ENCODE measurements at regions not wholly inside any gene's neighbourhood (a gene's known extent, or its start where the extent isn't known, plus 50 kb on each side); places are given as distances from the start of the nearest gene placed in this dataset.
"Not testable (repeated sequence)": the region's sequence is repeated elsewhere in the genome, so short reads cannot be mapped to it uniquely, and the experiment has no call there.

DNA sequence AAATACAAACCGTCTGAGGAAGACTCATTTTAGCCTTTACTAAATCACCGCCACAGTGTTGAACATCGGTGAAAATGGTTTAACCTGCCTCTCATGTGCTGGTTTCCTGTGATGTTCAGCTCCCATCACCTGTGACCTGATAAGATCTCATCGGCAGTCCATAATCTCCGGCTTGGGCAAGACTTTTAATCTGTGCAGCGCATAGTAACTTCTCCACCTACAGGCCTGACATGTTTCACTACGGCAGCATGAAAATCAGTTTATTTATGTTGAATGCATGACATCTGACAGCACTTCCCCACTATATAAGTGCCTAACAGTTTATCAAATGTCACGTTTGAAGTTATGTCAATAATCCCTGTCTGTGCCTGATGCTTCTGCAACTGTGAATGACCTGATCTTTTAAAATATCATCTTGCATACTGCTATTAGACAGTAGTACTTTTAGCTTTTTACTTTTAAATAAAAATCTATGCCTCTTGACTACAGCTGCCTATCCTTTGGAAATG lies 1919.8 kb upstream of the AGA start:
- DNase-seq, result no peak

DNA sequence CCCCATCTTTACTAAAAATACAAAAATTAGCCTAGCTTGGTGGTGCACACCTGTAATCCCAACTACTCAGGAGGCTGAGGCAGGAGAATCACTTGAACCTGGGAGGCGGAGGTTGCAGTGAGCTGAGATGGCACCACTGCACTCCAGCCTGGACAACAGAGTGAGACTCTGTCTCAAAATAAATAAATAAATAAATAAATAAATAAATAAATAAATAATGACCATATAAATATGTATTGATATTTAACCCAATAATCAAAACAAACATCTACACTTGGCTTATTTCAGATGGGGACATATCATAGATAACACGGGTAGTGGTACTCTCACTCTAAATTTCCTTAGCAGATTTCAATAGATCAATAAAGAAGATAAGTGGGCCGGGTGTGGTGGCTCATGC lies 1923.7 kb upstream of the AGA start:
- not testable (repeated sequence) for DNase-seq

DNA sequence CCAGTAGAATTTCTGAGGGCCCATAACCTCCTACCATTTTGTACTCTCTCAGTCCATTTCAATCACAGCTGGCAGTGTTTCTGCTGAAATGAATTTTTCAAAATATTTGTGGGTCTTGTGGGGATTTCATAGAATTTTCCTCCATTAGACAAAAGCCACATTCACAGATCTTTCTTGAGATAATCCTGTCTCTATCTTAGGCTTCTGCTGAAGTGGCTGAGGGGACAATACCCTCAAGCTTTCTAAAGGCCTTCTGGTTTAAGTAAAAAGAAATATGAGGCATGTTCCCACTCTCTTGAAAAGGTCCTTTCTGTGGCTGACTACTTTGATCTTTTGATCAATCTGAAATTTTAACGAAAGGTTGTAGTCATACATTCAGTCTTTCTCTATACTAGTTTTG lies 1930.0 kb upstream of the AGA start:
- DNase-seq, result peak; percentile 3

DNA sequence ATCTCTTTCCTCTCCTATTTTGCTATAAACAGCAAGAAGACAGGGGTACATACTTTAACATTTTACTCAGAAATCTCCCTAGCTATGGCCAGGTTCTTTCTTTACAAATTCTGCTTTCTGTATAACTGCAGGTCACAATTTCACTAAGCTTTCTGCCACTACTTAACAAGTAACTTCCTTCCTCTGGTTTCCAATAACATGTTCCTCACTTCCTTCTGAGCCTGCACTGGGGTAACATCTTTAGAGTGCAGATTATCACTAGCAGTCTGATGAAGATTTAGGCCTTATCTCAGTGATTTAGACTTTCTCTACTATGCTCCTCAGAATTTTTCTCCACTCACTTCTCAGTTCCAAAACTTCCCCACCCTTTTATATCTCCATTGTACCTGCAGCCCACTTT lies 1930.5 kb upstream of the AGA start:
- no peak for DNase-seq

DNA sequence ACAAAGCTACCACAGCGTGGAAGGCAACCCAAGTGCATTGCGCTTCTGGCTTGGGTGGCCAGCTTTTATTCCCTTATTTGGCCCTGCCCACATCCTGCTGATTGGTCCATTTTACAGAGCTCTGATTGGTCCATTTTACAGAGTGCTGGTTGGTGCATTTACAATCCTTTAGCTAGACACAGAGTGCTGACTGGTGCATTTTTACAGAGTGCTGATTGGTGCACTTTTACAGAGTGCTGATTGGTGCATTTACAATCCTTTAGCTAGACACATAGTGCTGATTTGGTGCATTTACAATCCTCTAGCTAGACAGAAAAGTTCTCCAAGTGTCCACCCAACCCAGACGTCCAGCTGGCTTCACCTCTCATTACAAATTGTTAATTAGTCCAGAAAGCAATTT lies 1936.6 kb upstream of the AGA start:
- not testable (repeated sequence) for DNase-seq

DNA sequence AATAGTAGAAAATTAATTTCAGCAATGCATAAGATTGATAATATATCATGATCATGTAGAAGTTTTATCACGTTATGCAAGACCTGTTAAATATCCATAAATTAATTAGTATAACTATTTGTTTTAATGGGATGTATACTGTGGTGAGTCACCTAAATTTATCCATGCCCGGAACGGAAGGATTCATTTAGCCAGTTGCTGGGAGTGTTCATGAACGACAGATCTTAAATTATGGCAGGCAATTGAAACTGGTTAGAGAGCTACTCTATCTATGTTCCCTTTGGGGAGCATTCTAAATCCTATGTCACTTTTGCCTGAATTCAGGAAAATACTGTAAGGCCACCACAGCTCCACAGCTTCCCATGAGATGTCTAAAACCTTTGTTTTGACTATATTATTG lies 1950.5 kb upstream of the AGA start:
- no peak for DNase-seq

DNA sequence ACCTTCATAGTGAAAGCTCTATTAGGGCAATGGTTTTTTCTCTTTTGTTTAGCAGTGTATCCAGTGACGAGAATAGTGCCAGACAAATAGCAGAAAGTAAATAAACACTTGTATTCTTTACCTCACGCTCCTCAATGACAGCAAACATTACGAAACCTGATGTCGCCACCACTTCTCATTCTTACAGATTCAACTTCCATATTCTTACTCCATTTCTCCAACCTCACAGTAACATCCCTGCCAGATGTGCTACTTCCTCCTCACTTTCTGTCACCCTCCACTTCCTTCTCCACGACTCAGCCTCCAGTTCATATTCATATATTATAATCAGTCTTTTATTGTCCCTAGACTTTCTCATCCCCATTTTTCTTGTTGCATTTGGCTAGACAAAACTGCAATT lies 1956.2 kb upstream of the AGA start:
- DNase-seq, result no peak

DNA sequence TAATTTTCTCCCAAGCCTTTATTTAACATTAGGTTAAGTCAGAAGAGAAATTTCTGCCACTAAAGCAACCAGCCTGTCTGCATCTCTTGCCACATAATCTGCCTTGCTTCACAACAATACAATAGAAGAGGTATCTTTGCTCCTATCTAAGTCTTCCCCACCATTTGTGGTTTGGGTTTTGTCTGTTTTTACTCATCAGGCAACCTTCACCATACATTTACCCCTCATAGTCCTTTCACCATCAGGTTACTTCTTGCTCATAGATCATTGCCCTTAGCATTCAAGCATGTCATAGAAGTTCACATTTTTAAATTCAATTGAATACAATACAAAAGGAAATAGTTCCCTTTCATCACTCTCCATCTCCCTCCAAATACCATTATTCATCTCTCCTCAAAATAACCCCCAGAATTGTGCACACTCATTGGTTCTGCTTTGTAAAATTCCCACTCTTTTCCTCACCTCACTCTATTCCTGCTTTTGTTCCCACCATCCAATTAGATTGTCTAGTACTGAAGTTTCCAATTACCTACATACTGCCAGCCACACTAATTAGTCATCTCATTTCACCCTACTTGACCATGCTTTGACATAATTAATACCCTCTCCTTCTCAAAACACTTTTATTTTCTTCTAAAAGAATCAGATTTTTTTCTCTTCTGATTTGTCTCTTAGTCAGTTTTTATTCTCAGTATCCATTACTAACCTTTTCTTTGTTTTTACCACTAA lies 1957.0 kb upstream of the AGA start:
- DNase-seq, result no peak

DNA sequence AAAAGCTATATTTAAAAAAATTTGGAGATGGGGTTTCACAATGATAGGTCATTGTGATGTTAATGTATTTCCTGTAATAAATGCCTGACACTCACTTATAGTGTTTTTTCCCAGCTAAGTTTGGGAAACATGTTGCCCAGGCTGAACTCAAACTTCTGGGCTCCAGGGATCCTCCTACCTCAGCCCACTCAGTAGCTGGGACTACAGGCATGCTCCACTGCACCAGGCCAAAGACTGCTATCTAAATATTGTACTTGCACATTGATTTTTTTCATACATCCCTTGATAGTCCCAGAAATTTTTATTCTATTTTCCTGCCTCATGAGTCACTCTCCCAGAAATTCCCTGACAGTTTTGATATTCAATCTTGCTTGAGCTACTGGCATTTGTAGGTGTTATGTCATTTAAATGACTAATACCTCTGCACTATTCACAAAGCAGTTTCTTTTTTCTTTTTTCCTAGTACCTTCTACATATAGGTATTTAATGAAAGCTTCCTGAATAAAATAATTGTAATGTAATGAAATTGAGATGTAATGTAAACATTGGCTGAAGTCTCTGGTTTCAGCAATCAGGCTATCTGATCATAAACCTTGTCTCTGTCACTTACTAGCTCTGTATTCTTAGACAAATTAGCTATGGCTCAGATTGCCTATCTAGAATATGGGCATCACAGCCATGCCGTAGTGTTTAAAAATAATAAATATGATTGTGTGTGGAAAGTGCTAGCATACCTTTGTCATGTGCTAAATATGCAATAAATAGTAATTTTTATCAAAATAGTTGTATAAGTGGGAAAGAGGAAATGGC lies 1973.0 kb upstream of the AGA start:
- DNase-seq, result peak; percentile 28

DNA sequence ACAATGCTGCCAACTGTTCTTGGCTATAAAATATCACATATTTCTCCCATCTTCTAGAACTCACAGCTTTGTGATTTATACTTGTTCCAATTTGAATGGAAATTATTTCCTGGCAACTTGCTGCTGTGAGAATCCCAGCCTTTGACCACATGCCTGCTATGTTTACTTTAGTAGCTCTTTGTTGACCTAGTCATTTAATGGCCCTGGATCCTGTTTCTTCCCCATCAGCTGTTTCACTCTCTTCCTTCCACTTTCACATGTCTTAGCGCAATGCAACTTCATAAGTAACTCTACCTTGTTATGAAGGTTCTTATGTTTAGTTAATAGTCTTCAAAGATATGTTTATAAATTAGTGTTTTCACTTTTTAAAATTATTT lies 1973.6 kb upstream of the AGA start:
- no peak for DNase-seq

DNA sequence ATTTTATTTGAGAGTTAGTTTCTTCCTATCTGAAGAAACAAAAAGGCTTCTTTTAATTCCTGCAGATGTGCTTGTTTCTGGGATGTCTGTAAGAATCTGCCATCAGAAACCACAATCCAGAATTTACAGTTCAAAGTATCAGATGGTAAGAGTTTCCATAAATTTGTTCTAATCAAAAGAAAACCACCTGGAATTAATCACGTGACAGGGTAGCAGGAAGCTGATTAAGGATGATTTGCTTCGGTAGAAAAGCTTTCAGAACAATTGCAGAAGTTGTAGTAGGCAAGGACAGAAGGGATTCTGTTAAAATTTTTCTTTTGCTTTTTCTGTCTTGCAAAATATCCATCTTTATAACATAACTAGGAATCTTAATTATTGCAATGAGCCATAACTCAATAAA lies 1975.1 kb upstream of the AGA start:
- no peak for DNase-seq

DNA sequence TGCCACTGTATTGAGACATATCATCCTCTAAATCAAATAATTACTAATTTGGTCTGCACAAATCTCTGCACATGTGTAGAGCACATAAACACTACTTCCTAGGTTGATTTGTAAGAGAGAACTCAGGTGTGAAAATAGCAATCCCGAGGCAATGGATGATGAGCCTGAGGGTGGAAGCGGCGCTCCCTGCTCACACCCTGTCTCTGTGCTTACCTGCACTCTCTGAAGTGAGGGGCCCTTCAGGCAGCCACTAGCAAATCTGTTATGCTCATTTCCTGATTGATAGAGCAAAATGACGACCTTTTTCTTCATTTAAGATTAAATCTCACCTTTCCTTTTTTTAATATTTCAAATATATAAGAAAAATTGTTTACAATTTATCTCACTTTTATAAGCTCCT lies 1995.7 kb upstream of the AGA start:
- no peak for DNase-seq

DNA sequence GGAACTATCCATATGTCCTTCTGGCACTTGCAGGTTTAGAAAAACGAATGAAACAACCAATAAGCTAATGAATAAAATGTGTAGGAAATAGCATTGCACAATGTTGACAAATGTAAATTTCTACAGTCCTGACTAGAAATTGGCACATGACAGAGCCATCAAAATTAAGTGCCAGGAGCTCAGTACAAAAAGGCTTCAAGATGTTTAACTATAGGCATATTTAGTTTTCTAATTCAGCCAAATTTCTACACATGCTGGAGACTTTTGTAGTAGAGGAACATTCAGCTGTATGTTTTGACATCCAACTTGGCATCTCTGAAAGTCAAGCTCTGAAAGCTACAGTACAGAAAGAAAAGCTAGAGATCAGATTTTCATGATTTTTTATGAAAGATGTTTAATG lies 1999.4 kb upstream of the AGA start:
- DNase-seq, result no peak

DNA sequence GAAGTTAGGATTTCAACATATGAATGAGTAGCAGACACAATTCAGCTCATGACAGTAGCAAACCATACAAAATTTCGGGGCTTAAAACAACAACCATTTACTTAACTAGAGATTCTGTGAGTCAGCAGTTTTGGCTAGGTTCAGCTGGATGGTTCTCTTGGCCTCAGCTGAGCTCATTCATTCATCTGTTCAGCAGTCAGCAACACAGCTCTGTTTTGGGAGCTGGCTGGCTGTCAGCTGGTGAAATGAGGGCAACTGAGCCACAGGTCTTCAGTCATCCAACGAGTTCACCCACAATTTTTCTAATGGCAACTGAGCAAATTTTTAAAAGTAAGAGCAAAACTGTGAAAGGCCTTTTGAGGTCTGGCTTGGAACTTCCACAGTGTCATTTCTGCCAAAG lies 2005.1 kb upstream of the AGA start:
- DNase-seq, result peak; percentile 2

DNA sequence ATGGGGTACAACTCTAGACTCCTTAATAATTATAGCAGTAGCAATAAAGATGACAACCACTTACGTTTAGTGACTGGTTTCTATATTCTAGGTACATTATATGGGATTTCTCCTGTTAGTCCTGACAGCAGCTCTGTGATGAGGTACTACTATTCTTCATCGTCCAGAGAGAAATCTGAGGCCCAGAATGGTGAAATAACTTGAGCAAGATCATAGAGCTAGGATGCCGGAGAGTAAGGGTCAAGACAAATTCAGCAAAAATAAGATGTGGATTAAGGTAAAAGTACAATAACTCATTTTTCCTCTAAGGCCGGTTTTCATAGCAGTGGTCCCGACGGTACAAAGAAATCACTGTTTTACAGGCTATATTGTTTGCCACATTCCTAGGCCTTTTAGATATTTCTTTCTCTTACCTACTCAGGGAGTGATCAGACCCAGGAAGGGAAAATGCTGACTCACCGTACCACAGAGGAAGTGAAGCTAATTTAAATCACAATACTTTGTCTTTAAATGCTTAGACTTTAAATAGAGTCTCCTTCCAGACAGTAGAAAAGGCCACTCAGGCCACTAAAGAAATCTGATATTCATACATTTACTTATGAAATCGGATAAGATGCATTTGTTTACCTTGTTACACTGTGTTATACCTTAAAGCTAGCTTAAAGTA lies 2023.0 kb upstream of the AGA start:
- peak; percentile 44 for DNase-seq

DNA sequence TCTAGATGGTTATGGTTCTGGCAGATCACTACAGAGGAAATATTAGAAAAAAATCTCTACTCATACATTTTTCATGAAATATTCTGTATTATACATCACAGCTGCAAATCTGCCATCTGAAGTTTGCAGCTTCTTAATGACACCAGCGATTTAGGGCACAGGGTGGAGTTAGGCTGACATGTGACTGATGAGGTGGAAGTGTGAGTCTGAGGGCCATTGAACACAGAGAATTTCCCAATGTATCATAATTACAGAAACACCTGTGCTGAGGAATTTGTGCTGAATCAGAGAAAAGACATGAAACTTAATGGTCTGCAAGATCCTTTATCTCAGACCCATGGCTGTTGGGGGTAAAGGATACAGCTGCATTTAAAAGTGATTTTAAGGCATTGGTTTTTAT lies 2025.6 kb upstream of the AGA start:
- no peak for DNase-seq

DNA sequence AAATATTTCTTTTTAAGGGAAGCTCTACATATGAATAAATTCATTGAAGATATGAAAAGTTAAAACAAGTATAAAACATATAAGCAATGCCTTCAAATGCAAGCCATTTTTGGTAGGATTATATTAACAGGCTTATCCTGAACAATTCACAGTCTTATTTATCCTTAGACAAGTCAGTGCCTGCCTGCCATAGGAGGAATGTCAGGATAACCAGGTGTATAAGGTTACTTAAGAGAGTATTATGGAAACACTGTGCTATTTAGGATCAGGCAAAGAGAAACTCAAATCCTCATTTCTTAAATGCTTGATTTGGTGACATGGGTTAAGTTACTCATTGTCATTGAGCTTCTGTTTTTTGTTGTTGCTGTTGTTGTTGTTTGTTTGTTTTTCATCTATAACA lies 2029.9 kb upstream of the AGA start:
- no peak for DNase-seq

DNA sequence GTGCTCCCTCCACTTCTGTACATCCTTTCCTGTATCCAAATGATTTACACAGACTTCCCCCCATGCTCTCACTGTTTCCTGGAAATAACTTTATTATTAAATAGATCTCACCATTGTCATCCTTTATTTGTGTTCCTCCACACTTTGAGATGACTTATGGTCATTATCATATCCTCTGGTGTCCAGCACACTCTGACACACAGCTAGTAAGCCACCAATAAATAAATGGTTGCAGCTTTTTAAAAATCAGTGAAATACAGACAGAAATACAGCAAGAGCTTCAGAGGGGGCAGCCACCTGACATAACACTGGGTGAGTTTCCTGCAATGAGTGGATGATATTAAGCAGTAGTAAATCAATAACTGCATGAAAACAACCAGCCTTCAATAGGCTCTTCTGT lies 2036.4 kb upstream of the AGA start:
- DNase-seq, result no peak

DNA sequence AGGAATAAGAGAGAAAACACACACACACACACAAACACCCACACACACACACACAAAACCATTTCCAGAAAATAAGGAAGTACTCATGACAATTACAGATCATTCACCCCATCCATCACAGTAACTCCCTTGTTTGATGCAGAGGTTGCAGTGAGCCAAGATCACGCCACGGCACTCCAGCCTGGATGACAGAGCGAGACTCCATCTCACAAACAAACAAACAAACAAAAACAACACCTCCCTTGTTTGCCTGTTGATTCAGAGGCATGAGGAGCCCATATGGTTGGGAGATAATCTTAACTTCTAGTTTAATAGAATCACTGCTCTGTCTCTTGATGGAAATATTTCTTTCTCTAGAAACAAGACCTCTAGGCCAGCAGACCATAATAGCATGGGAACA lies 2043.5 kb upstream of the AGA start:
- no peak for DNase-seq

DNA sequence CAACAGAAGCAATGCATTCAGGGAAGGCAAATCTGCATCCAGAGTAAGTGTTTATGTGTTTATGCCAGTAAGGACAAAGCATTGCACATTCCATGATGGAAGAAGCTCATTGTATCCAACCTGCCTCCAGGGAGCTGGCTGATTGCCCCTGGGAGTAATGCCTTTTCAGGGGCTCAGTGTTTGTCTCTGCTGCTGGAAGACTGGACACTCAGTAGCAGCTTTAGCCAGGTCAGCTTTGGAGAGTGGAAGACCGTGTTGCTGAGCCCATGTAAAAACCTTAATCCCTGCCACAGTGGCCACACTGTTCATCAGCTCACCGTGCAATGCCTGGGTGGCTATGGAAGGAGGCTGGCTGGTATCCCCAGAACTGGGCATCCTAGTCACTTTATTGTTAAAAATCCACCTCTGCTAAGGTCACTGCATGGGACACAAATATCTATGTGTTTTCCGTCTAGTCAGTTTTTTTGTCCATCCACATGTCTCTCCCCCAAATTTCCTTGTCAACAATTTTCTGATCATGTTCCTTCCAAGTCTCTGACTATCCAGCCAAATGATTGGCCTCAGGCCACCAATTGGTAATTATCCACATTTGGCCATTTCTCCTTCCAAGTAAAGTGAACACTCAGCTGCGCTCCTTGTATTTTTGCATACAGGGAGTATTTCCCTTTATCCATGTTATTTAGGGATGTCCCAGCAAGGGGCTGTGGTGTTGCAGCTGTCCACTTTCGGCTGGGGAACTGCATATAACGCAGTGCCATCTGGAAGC lies 2044.5 kb upstream of the AGA start:
- no peak for DNase-seq

DNA sequence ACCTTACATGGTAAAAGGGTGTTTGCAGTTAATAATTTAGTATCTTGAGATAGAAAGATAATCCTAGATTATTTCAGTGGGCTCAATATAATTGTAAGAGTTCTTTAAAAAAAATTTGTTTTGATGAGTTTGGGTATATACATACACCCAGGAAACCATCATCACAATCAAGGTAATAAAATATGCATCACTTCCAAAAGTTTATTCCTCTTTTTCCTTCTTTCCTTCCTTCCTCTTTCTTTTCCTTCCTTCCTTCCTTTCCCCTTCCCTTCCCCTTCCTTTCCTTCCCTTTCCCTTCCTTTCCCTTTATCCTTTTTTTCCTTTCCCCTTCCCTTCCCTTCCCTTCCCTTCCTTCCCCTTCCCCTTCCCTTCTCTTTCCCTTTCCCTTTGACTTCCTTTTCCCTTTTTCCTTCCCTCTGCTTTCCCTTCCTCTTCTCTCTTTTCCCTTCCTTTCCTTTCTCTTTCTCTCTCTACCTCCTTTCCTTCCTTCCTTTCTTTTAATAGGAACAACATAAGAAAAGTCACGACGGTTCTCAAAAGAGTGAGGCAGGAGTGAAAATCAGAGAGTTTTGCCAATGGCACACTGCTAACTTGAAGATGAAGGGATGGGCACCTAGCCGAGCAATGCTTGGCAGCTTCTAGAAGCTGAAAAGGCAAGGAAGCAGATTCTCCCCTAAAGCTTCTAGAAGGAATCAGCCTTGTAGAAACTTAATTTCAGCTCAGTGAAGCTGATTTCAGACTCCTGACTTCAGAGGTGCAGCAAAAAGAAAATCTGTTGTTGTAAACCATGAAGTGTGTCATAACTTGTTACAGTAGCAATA lies 2050.2 kb upstream of the AGA start:
- DNase-seq, result no peak

DNA sequence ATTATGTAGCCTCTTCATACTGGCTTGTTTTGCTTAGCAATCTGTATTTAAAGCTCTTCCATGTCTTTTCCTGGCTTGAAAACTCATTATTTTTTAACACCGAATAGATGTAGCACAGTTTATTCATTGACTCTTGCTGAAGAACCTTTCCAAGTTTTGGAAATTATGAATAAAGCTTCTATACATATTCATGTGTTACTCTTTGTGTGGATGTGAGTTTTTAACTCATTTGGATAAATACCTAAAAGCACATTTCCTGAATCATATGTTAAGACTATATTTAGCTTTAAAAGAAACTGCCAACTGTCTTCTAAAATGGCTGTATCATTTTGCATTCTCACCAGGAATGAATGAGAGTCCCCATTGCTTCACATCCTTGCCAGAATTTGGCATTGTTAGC lies 2061.7 kb upstream of the AGA start:
- no peak for DNase-seq
